ENCODE measurements at regions not wholly inside any gene's neighbourhood (a gene's known extent, or its start where the extent isn't known, plus 50 kb on each side); places are given as distances from the start of the nearest gene placed in this dataset.

DNA sequence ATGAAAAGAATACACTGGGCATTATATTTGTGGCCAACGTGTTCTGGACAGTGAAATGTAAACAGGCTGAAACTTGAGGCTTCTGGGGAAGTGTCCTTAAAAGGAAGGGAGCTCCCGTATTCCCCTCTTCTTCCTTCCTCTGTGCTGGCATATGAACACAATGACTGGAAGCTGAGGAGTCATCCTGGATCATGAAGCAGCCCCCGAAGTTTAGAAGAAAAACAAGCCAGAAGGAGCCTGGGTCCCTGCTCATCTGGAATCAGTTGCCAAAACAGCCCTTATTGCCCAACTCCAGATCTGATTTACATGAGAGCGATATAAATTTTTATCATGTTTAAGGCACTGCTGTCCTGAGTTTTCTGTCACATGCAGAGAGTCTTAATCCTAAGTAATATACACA lies 65.4 kb upstream of the SLC1A1 start:
- Mint-ChIP-seq H3K9me3 (ENCODE audit: low read depth, unreplicated experiment) (no peaks in the 10 kb centered on the region), H3K27me3 (ENCODE audit: unreplicated experiment) (no peaks in the 10 kb centered on the region), H3K36me3 (ENCODE audit: insufficient read depth, unreplicated experiment) (no peaks in the 10 kb centered on the region), H3K4me1 (ENCODE audit: low read depth, unreplicated experiment) (peaks cover 20% of the 10 kb centered on the region), H3K4me3 (ENCODE audit: low read depth, unreplicated experiment) (no peak overlapping the region), H3K27ac (ENCODE audit: unreplicated experiment) (no peak overlapping the region)
- no TSS peak for BruUV-seq (replicated peaks)
- CTCF ChIA-PET = no interaction called here
- TF ChIP-seq, protein P1, sequence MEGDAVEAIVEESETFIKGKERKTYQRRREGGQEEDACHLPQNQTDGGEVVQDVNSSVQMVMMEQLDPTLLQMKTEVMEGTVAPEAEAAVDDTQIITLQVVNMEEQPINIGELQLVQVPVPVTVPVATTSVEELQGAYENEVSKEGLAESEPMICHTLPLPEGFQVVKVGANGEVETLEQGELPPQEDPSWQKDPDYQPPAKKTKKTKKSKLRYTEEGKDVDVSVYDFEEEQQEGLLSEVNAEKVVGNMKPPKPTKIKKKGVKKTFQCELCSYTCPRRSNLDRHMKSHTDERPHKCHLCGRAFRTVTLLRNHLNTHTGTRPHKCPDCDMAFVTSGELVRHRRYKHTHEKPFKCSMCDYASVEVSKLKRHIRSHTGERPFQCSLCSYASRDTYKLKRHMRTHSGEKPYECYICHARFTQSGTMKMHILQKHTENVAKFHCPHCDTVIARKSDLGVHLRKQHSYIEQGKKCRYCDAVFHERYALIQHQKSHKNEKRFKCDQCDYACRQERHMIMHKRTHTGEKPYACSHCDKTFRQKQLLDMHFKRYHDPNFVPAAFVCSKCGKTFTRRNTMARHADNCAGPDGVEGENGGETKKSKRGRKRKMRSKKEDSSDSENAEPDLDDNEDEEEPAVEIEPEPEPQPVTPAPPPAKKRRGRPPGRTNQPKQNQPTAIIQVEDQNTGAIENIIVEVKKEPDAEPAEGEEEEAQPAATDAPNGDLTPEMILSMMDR (IDR thresholded peaks at IDR 0.05; ENCODE audit: unreplicated experiment) = no peak
- DNase-seq = no peak
- intact Hi-C loops (cut with micrococcal nuclease; ENCODE audit: unreplicated experiment) = no loop called here

DNA sequence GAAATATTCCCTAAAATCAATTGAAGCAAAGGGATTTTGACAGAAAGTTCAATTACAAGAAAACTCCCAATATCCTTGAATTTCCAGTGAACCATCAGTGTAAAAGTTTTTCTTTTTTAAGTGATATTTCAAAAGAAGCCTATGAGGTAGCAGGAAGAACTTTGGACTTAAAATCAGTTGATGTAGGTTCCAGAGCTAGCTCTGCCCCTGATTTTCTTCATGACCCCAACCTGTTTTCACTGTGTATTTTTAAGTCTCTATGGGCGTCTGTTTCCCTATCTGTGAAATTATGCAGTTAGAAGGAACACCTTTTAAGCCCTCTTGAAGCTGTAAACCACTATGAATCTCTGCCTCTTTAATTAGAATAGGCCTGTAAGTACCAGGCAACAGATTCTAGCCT lies 66.2 kb upstream of the SLC1A1 start:
- Mint-ChIP-seq H3K27me3 (ENCODE audit: unreplicated experiment) (no peaks in the 10 kb centered on the region), H3K27ac (ENCODE audit: unreplicated experiment) (no peak overlapping the region), H3K4me1 (ENCODE audit: low read depth, unreplicated experiment) (peaks cover 15% of the 10 kb centered on the region), H3K4me3 (ENCODE audit: low read depth, unreplicated experiment) (no peak overlapping the region), H3K36me3 (ENCODE audit: insufficient read depth, unreplicated experiment) (no peaks in the 10 kb centered on the region), H3K9me3 (ENCODE audit: low read depth, unreplicated experiment) (no peaks in the 10 kb centered on the region)
- TF ChIP-seq, protein P1 (IDR thresholded peaks at IDR 0.05; ENCODE audit: unreplicated experiment) = no peak
- intact Hi-C loops (cut with micrococcal nuclease; ENCODE audit: unreplicated experiment) = no loop called here
- DNase-seq = no peak
- BruUV-seq (replicated peaks) = no TSS peak
- CTCF ChIA-PET = no interaction called here

DNA sequence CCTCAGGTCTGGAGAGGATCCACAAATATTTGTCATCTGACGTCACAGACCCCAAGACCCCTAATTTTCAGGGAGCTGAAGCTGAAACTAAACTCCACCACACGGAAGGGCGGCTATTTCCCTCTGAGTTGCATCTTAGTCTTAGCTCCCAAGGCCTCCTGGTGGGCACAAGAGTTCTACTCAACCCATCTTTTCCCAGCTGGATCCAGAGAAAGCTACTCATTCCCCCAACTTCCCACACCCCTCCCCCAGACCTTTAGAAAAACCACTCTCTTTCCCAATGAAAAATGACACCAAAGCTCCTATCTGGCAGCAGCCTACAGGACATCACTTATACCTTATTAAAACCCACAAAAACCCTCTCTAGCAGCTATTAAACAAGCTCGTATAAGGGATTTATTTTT lies 67.1 kb upstream of the SLC1A1 start:
- Mint-ChIP-seq H3K4me1 (ENCODE audit: low read depth, unreplicated experiment) (peaks cover 15% of the 10 kb centered on the region), H3K27ac (ENCODE audit: unreplicated experiment) (no peak overlapping the region), H3K27me3 (ENCODE audit: unreplicated experiment) (no peaks in the 10 kb centered on the region), H3K9me3 (ENCODE audit: low read depth, unreplicated experiment) (no peaks in the 10 kb centered on the region), H3K4me3 (ENCODE audit: low read depth, unreplicated experiment) (no peak overlapping the region), H3K36me3 (ENCODE audit: insufficient read depth, unreplicated experiment) (no peaks in the 10 kb centered on the region)
- no TSS peak for BruUV-seq (replicated peaks)
- TF ChIP-seq, protein P1 (IDR thresholded peaks at IDR 0.05; ENCODE audit: unreplicated experiment) = no peak
- intact Hi-C loops (cut with micrococcal nuclease; ENCODE audit: unreplicated experiment) = no loop called here
- CTCF ChIA-PET = no interaction called here
- no peak for DNase-seq

DNA sequence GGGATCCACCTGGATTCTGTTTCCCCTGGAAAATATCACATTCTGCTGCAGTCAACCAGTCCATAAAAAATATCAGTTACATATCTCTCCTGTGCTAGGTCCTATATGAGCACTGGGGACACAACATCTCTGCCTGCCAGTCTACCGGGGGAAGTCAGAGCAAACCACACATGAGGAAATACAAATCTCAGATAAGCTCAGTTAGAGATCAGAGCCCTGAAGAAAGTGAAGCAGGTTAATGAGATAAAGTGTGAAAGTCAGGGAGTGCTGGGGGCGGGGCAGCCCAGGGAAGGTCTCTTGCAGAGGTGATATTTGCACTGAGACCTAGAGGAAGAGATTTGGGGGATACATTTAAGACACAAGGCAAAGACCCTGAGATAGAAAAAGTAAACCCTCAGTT lies 67.8 kb upstream of the SLC1A1 start:
- CTCF ChIA-PET = no interaction called here
- TF ChIP-seq, protein P1 (IDR thresholded peaks at IDR 0.05; ENCODE audit: unreplicated experiment) = no peak
- DNase-seq = peak; percentile 4
- Mint-ChIP-seq H3K4me3 (ENCODE audit: low read depth, unreplicated experiment) (no peak overlapping the region), H3K27me3 (ENCODE audit: unreplicated experiment) (no peaks in the 10 kb centered on the region), H3K9me3 (ENCODE audit: low read depth, unreplicated experiment) (no peaks in the 10 kb centered on the region), H3K36me3 (ENCODE audit: insufficient read depth, unreplicated experiment) (no peaks in the 10 kb centered on the region), H3K4me1 (ENCODE audit: low read depth, unreplicated experiment) (peaks cover 15% of the 10 kb centered on the region), H3K27ac (ENCODE audit: unreplicated experiment) (no peak overlapping the region)
- intact Hi-C loops (cut with micrococcal nuclease; ENCODE audit: unreplicated experiment) = no loop called here
- no TSS peak for BruUV-seq (replicated peaks)

DNA sequence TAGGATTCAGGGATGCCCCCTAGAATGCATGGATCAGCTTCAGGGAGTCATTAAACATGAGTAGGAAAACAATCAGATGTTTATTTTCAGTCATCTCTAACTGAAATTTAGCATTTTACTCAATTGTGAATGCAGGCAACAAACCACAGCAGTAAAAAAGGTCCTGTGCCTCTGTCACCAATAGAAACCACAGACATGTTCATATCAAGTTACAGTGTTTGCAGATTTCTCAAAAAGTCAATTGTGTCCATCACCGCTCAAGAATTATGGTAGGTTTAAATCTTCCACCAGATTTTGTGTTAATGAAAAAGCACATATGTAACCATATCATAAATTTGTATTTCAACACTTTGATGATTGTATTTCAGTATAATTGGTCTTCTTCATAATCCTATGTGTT lies 68.4 kb upstream of the SLC1A1 start:
- Mint-ChIP-seq H3K4me3 (ENCODE audit: low read depth, unreplicated experiment) (no peak overlapping the region), H3K9me3 (ENCODE audit: low read depth, unreplicated experiment) (no peaks in the 10 kb centered on the region), H3K4me1 (ENCODE audit: low read depth, unreplicated experiment) (peaks cover 15% of the 10 kb centered on the region), H3K27me3 (ENCODE audit: unreplicated experiment) (no peaks in the 10 kb centered on the region), H3K36me3 (ENCODE audit: insufficient read depth, unreplicated experiment) (no peaks in the 10 kb centered on the region), H3K27ac (ENCODE audit: unreplicated experiment) (no peak overlapping the region)
- CTCF ChIA-PET = no interaction called here
- TF ChIP-seq, protein P1 (IDR thresholded peaks at IDR 0.05; ENCODE audit: unreplicated experiment) = no peak
- intact Hi-C loops (cut with micrococcal nuclease; ENCODE audit: unreplicated experiment) = no loop called here
- no TSS peak for BruUV-seq (replicated peaks)
- DNase-seq = no peak
